ENCODE measurements at regions not wholly inside any gene's neighbourhood (a gene's known extent, or its start where the extent isn't known, plus 50 kb on each side); places are given as distances from the start of the nearest gene placed in this dataset.

GRCh38 chr9:136609838-136610311 lies 52.8 kb upstream of the EGFL7 start:
- H2BK5ac ChIP-seq (ENCODE audit: low read depth, low read length), result no peak overlapping the region; the same call in 1 of the 2 replicates
- H2BK12ac ChIP-seq (ENCODE audit: low read depth, low read length), result peak overlapping the region; percentile 60; the same call in 1 of the 2 replicates
- no peak overlapping the region for H3K9ac ChIP-seq (replicated peaks in 1 of 4; ENCODE audit: extremely low read depth in 1 of 4, low read depth in 3 of 4, low read length in 3 of 4)
- H3K36me3 ChIP-seq (ENCODE audit: control insufficient read depth in 2 of 4, insufficient read depth in 4 of 4, low read length in 3 of 4), result no peaks in the 10 kb centered on the region
- H3K18ac ChIP-seq (ENCODE audit: extremely low read depth, low read length), result peak overlapping the region; percentile 48; the same call in 1 of the 2 replicates
- FAIRE-seq, result no peak
- H2BK20ac ChIP-seq (ENCODE audit: low read length), result no peak overlapping the region
- no peak overlapping the region for H4K8ac ChIP-seq (ENCODE audit: extremely low read depth, insufficient read depth, low read length)
- POLR2A ChIA-PET (ENCODE audit: partially characterized antibody), result interaction anchor here (0.6 to 6.1 kb wide), 4 partner anchors 22 to 118 kb away, joined by 3 to 28 read pairs (median 4); no protein-coding TSS in a partner anchor
- H2AFZ ChIP-seq (ENCODE audit: low read length), result no peak overlapping the region
- H4K5ac ChIP-seq (ENCODE audit: insufficient read length, low read depth, low read length), result no peak overlapping the region
- H3K23me2 ChIP-seq (ENCODE audit: low read depth, low read length), result no peaks in the 10 kb centered on the region
- H3K27ac ChIP-seq (ENCODE audit: low read depth, low read length), result no peak overlapping the region
- peak overlapping the region; percentile 65; the same call in 1 of the 2 replicates for H2BK15ac ChIP-seq (ENCODE audit: low read length)
- no peak overlapping the region for H3K14ac ChIP-seq (ENCODE audit: insufficient read length)
- no peaks in the 10 kb centered on the region for H4K20me1 ChIP-seq (replicated peaks in 1 of 2; ENCODE audit: control insufficient read depth in 1 of 2, insufficient read depth in 2 of 2, low read length in 2 of 2)
- no peak overlapping the region for H3K23ac ChIP-seq (ENCODE audit: insufficient read length)
- no peak overlapping the region for H3K56ac ChIP-seq (replicated peaks; ENCODE audit: insufficient read length, low read depth, low read length)
- no peak overlapping the region for H3K4me2 ChIP-seq (ENCODE audit: insufficient read depth in 1 of 2, low read depth in 2 of 2, low read length in 2 of 2)
- peak overlapping the region; percentile 3 for H2BK120ac ChIP-seq (replicated peaks; ENCODE audit: low read depth, low read length)
- H4K91ac ChIP-seq (replicated peaks; ENCODE audit: insufficient read length, low read length), result peak overlapping the region; percentile 74
- H2AK5ac ChIP-seq (ENCODE audit: low read depth, low read length), result no peak overlapping the region
- peaks cover 0 to 27% (median 11%) of the 10 kb centered on the region in 4 experiments; a peak in 6 of 7 replicates for H3K4me1 ChIP-seq (replicated peaks in 1 of 4; ENCODE audit: control insufficient read depth in 3 of 4, insufficient read depth in 4 of 4, low read length in 3 of 4)
- no peak for DNase-seq (ENCODE audit: low read depth in 1 of 2, low spot score in 2 of 2)
- CTCF ChIA-PET (ENCODE audit: partially characterized antibody), result interaction anchor here (0.6 to 2.6 kb wide), 14 partner anchors 8 to 149 kb away, joined by 3 to 13 read pairs (median 4); no protein-coding TSS in a partner anchor
- H3K4me3 ChIP-seq (ENCODE audit: extremely low read depth in 1 of 4, insufficient read depth in 2 of 4, low read depth in 3 of 4, low read length in 4 of 4), result no peak overlapping the region
- 0 out of 7 replicates have a peak, but pooled peaks cover 0 to 2% (median 0%) of the 10 kb centered on the region in 4 experiments for H3K27me3 ChIP-seq (replicated peaks in 1 of 4; ENCODE audit: control insufficient read depth in 3 of 4, extremely low read depth in 1 of 4, insufficient read depth in 3 of 4, low read length in 3 of 4)
- H3K79me2 ChIP-seq (ENCODE audit: control insufficient read depth in 1 of 2, insufficient read depth in 2 of 2, low read length in 2 of 2), result no peaks in the 10 kb centered on the region
- peak overlapping the region; percentile 78 for H3K4ac ChIP-seq (replicated peaks; ENCODE audit: insufficient read length, low read depth, low read length)
- no peaks in the 10 kb centered on the region for H3K79me1 ChIP-seq (ENCODE audit: low read depth, low read length)
- H3K9me3 ChIP-seq (ENCODE audit: insufficient read depth in 2 of 2, low read depth in 1 of 2, low read length in 1 of 2), result no peaks in the 10 kb centered on the region
- 86% methylated on average over 8 of the region's 17 CpGs; no CpG with 5 or more reads in 1 of the 2 experiments for WGBS, 2 experiments (ENCODE audit: extremely low coverage in 1 of 2, insufficient coverage in 1 of 2, insufficient read length in 1 of 2, insufficient replicate concordance in 2 of 2, low coverage in 1 of 2, low lambda C conversion rate in 2 of 2, missing lambda C conversion rate in 1 of 2)
- TF ChIP-seq TCF12 (IDR thresholded peaks at IDR 0.05; ENCODE audit: low read depth, low read length) (no peak), E2F6 (IDR thresholded peaks at IDR 0.05) (no peak), GTF2F1 (IDR thresholded peaks at IDR 0.05; ENCODE audit: borderline replicate concordance, low read depth, low read length) (no peak), TBP (IDR thresholded peaks at IDR 0.05; ENCODE audit: low read depth, low read length) (no peak), KDM1A (IDR thresholded peaks at IDR 0.05; ENCODE audit: borderline replicate concordance, low read length) (no peak), TAF7 (optimal IDR thresholded peaks at IDR 0.05; ENCODE audit: borderline replicate concordance, low read depth, low read length) (no peak), SP2 (IDR thresholded peaks at IDR 0.05; ENCODE audit: low read length) (no peak), NANOG (IDR thresholded peaks at IDR 0.05; ENCODE audit: insufficient read depth, low read depth, low read length, poor library complexity, severe bottlenecking) (no peak), EGR1 (IDR thresholded peaks at IDR 0.05; ENCODE audit: borderline replicate concordance, low read depth, low read length) (no peak), SP4 (IDR thresholded peaks at IDR 0.05; ENCODE audit: low read length) (no peak), POLR2AphosphoS5 (IDR thresholded peaks at IDR 0.05; ENCODE audit: low read depth, low read length) (no peak)
- TF ChIP-seq, protein P1, sequence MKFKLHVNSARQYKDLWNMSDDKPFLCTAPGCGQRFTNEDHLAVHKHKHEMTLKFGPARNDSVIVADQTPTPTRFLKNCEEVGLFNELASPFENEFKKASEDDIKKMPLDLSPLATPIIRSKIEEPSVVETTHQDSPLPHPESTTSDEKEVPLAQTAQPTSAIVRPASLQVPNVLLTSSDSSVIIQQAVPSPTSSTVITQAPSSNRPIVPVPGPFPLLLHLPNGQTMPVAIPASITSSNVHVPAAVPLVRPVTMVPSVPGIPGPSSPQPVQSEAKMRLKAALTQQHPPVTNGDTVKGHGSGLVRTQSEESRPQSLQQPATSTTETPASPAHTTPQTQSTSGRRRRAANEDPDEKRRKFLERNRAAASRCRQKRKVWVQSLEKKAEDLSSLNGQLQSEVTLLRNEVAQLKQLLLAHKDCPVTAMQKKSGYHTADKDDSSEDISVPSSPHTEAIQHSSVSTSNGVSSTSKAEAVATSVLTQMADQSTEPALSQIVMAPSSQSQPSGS (IDR thresholded peaks at IDR 0.05; ENCODE audit: low read length), result no peak
